A673 (cell line): ENCODE measurements at regions not wholly inside any gene's neighbourhood (a gene's known extent, or its start where the extent isn't known, plus 50 kb on each side); places are given as distances from the start of the nearest gene placed in this dataset.

Source experiments
- BruUV-seq: library from RNA; stranded (reverse); fragments of 400-500 nt; replicated peaks from 2 replicates; lab custom pipeline; 2021; lab: Mats Ljungman, UMichigan
- CTCF ChIA-PET: fragments of 300-600 bp; sonication (Branson Sonifier 250); formaldehyde crosslinking; loops from one replicate; lab custom pipeline; 2022; ENCODE audit warnings: antibody characterized with exemption; lab: Charles Lee
- POLR2A ChIA-PET: fragments of 300-600 bp; sonication (Branson Sonifier 250); formaldehyde crosslinking; loops from one replicate; lab custom pipeline; 2022; ENCODE audit warnings: antibody characterized with exemption; ENCODE audit not compliant: low non-redundant PET; lab: Charles Lee
- DNase-seq: peaks from one replicate; pipeline ENCODE4 v3.0.0-alpha.2; 2015; ENCODE audit warnings: low spot score
- H3K27ac ChIP-seq: fragments of 200-600 bp; sonication (generic); 2 replicates; pipeline ENCODE4 v1.5.1; 2016; ENCODE audit warnings: mixed run types, low read depth, mild to moderate bottlenecking, mixed read lengths, antibody characterized with exemption, low read length; ENCODE audit not compliant: poor library complexity, severe bottlenecking
- H3K27me3 ChIP-seq: fragments of 200-600 bp; sonication (generic); replicated peaks from 2 replicates; pipeline ENCODE4 v1.6.1; 2017; ENCODE audit warnings: mixed run types, low read depth, mild to moderate bottlenecking, mixed read lengths, antibody characterized with exemption, low read length; ENCODE audit not compliant: insufficient read depth, poor library complexity
- H3K36me3 ChIP-seq: fragments of 200-600 bp; sonication (generic); 2 replicates; pipeline ENCODE4 v1.6.1; 2016; ENCODE audit warnings: mixed run types, mild to moderate bottlenecking, mixed read lengths, antibody characterized with exemption, low read length; ENCODE audit not compliant: insufficient read depth, poor library complexity, severe bottlenecking
- H3K4me1 ChIP-seq: fragments of 200-600 bp; sonication (generic); 2 replicates; pipeline ENCODE4 v1.6.1; 2017; ENCODE audit warnings: mixed run types, mild to moderate bottlenecking, mixed read lengths, antibody characterized with exemption, low read length; ENCODE audit not compliant: insufficient read depth, poor library complexity, severe bottlenecking
- H3K4me3 ChIP-seq: fragments of 200-600 bp; sonication (generic); 2 replicates; pipeline ENCODE4 v1.5.1; 2016; ENCODE audit warnings: low read depth, mixed run types, mild to moderate bottlenecking, mixed read lengths, low read length; ENCODE audit not compliant: poor library complexity, severe bottlenecking
- H3K9me3 ChIP-seq: fragments of 200-600 bp; sonication (generic); 2 replicates; pipeline ENCODE4 v1.6.1; 2016; ENCODE audit warnings: mixed run types, low read depth, mild to moderate bottlenecking, mixed read lengths, antibody characterized with exemption, low read length; ENCODE audit not compliant: poor library complexity, severe bottlenecking
- EZH2 ChIP-seq: fragments of 200-600 bp; sonication (generic); IDR thresholded peaks from 2 replicates; pipeline ENCODE4 v1.6.1; 2017; ENCODE audit warnings: borderline replicate concordance, low read depth, mild to moderate bottlenecking, mixed read lengths, antibody characterized with exemption, low read length; ENCODE audit not compliant: poor library complexity, severe bottlenecking
- intact Hi-C: fragments of 100-400 bp; cut with micrococcal nuclease; formaldehyde crosslinking; loops from one replicate; pipeline ENCODE4 v1.10.0; 2022; ENCODE audit not compliant: unreplicated experiment
- TF ChIP-seq, protein P1 (sequence below): fragments of 300-800, 200-600 bp; sonication (generic); conservative IDR thresholded peaks from 2 replicates; pipeline ENCODE4 v1.5.1; 2017; ENCODE audit warnings: low read depth, mild to moderate bottlenecking, antibody characterized with exemption, low read length, moderate library complexity, mixed read lengths

DNA sequence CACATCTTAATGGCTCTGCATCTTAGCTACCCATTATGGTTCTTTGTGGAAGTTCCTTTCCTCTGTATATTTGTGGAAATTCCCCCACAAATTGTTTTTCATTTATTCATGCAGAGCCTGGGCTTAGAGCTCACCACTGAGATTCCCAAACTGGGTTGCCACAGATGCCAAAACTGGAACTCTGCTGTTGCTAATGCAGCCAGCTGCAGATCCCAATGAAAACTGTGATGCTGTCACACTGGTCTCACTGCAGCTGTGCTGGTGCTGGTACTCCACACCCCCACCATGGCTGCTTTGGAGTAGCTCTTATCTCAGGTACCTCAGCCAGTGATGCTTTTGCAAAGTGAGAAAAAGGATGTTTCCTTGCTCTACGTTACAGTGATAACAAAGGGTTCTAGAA lies 87.7 kb downstream of the DCK start:
- H3K27me3 ChIP-seq, result no peaks in the 10 kb centered on the region
- ChIA-PET POLR2A (no interaction called here), CTCF (no interaction called here)
- no peak for DNase-seq
- no peaks in the 10 kb centered on the region for H3K9me3 ChIP-seq
- no peak overlapping the region for H3K4me3 ChIP-seq
- H3K36me3 ChIP-seq, result no peaks in the 10 kb centered on the region
- H3K27ac ChIP-seq, result no peak overlapping the region
- intact Hi-C loops, result no loop called here
- no peak for TF ChIP-seq EZH2
- TF ChIP-seq, protein P1, sequence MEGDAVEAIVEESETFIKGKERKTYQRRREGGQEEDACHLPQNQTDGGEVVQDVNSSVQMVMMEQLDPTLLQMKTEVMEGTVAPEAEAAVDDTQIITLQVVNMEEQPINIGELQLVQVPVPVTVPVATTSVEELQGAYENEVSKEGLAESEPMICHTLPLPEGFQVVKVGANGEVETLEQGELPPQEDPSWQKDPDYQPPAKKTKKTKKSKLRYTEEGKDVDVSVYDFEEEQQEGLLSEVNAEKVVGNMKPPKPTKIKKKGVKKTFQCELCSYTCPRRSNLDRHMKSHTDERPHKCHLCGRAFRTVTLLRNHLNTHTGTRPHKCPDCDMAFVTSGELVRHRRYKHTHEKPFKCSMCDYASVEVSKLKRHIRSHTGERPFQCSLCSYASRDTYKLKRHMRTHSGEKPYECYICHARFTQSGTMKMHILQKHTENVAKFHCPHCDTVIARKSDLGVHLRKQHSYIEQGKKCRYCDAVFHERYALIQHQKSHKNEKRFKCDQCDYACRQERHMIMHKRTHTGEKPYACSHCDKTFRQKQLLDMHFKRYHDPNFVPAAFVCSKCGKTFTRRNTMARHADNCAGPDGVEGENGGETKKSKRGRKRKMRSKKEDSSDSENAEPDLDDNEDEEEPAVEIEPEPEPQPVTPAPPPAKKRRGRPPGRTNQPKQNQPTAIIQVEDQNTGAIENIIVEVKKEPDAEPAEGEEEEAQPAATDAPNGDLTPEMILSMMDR, result no peak
- BruUV-seq, result no TSS peak
- H3K4me1 ChIP-seq, result no peaks in the 10 kb centered on the region

DNA sequence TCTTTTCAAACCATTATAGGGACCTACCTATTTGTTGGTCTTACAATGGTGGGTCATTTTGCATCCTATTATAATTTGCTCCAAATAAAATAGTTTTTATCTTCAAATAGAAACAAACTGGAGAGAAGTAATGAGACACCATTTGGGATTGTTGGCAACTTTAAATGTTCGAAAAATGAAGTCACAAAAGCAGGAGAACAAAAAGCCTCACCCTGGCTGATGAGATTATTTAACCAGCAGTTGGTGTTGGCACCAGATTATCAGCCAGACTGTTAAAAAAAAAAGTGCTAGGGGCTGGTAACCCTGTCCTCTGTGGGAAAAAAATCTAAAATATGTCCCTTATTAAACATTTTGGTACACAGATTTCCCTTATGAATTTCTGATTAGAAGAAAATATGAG lies 100.3 kb downstream of the DCK start:
- H3K4me3 ChIP-seq, result no peak overlapping the region
- intact Hi-C loops, result no loop called here
- no TSS peak for BruUV-seq
- H3K4me1 ChIP-seq, result no peaks in the 10 kb centered on the region
- no peak overlapping the region for H3K27ac ChIP-seq
- no peaks in the 10 kb centered on the region for H3K36me3 ChIP-seq
- H3K9me3 ChIP-seq, result no peaks in the 10 kb centered on the region
- no peaks in the 10 kb centered on the region for H3K27me3 ChIP-seq
- ChIA-PET POLR2A (no interaction called here), CTCF (no interaction called here)
- TF ChIP-seq, protein P1, result no peak
- TF ChIP-seq EZH2, result no peak
- no peak for DNase-seq

DNA sequence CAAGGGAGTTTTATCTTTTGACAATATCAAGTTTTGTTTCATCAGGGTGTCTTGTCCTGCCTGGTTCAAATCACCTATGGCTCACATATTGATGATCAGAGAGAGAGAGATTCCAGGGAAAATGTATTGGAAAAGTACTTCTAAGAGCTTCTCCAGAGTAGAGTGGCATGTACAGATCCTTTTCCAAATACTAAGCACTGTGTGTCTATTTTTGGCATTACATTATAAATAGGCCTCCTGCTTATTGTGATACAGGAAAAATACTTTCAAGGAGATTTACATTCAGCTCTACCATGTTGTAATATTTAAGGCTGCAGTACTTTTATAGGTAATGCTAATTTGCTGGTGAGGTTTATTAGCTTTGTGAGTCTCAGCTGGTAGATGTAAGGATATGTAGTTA lies 100.8 kb downstream of the DCK start:
- no peak overlapping the region for H3K27ac ChIP-seq
- BruUV-seq, result no TSS peak
- ChIA-PET CTCF (no interaction called here), POLR2A (no interaction called here)
- no peaks in the 10 kb centered on the region for H3K9me3 ChIP-seq
- H3K4me1 ChIP-seq, result no peaks in the 10 kb centered on the region
- no peak for TF ChIP-seq EZH2
- TF ChIP-seq, protein P1, result no peak
- intact Hi-C loops, result no loop called here
- H3K27me3 ChIP-seq, result no peaks in the 10 kb centered on the region
- DNase-seq, result no peak
- H3K36me3 ChIP-seq, result no peaks in the 10 kb centered on the region
- H3K4me3 ChIP-seq, result no peak overlapping the region
